GM13977 (cell line): ENCODE measurements at regions not wholly inside any gene's neighbourhood (a gene's known extent, or its start where the extent isn't known, plus 50 kb on each side); places are given as distances from the start of the nearest gene placed in this dataset.

Experiments used
- DNase-seq: peaks from one replicate; pipeline ENCODE4 v3.0.0; 2012; ENCODE audit warnings: low spot score
- in situ Hi-C: fragments of 300-500 bp; cut with MboI; formaldehyde crosslinking; loops from one replicate; pipeline ENCODE4 v1.12.0; 2022; ENCODE audit warnings: low sequenced_read_pairs, low pct_unique_long_range_greater_than_20kb, mixed read lengths, inconsistent platforms; ENCODE audit not compliant: unreplicated experiment
- TF ChIP-seq, protein P1 (sequence below): IDR thresholded peaks from 2 replicates; pipeline ENCODE4 v1.5.1; 2012; ENCODE audit warnings: mild to moderate bottlenecking, control low read depth; ENCODE audit not compliant: insufficient read depth; ENCODE audit errors: extremely low read depth, missing control alignments

DNA sequence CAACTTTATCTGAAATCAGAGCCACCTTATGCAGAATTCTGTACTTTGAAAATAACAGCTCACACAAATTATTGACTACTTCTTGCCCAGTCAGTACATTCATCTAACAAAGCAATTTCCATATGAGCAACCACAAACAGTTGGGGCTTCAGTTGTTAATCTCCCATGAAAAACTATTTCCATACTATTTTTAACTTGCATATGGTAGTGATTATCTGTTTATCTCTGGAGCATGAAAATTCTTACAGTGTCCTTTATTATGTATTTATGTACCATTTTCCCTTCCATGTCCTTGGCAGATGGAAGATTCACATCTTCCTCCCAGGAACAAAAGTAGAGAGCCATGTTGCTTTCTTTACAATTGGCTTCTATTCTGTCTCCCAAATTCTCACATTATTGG, 285.7 kb downstream of the CRPPA start:
- in situ Hi-C loops = no loop called here
- DNase-seq = no peak

DNA sequence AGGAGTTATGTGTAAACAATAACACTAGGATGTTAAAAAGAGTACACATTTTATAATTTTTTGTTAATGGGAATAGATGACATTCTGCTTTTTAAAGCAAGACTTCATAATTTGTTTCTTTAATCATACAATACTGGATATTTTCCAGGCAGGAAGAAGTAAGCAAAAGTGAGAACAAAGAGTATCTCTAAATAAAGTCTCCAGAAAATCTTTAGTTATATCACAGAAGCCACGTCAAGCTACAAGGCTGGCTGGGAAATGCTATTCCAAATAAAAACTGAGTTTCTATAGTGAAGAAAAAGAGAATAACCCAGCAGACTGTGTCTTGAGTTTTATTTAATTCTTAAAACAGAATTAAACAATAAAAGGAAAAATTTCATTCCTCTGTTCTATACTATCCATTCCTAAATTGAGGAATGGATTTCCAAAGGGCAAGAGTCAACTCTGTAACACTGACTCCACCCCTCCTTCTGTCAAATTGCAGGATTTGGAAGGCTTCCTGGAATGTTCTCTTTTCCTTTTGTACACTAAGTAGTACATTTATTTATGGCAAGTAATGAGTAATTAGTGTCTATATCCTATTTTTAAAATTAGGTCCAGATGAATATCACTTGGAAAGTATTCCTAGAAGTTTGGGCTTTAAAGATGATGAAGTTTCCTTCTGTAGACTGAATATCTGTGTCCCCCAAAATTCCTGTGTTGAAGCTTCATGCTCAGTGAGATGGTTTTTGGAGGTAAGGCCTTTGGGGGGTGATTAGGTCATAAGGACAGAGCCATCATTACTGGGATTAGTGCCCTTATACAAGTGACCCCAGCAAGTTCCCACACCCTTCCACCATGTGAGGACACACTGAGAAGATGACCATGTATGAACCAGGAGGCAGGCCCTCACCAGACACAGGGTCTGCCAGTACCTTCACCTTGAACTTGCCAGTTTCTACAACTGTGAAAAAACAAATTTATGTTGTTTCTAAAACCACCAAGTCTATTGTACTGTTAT, 290.9 kb downstream of the CRPPA start:
- DNase-seq = no peak
- in situ Hi-C loops = no loop called here
- TF ChIP-seq, protein P1, sequence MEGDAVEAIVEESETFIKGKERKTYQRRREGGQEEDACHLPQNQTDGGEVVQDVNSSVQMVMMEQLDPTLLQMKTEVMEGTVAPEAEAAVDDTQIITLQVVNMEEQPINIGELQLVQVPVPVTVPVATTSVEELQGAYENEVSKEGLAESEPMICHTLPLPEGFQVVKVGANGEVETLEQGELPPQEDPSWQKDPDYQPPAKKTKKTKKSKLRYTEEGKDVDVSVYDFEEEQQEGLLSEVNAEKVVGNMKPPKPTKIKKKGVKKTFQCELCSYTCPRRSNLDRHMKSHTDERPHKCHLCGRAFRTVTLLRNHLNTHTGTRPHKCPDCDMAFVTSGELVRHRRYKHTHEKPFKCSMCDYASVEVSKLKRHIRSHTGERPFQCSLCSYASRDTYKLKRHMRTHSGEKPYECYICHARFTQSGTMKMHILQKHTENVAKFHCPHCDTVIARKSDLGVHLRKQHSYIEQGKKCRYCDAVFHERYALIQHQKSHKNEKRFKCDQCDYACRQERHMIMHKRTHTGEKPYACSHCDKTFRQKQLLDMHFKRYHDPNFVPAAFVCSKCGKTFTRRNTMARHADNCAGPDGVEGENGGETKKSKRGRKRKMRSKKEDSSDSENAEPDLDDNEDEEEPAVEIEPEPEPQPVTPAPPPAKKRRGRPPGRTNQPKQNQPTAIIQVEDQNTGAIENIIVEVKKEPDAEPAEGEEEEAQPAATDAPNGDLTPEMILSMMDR = no peak

More for the DNA sequence above, 285.7 kb downstream of the CRPPA start:
- TF ChIP-seq, protein P1 = no peak

DNA sequence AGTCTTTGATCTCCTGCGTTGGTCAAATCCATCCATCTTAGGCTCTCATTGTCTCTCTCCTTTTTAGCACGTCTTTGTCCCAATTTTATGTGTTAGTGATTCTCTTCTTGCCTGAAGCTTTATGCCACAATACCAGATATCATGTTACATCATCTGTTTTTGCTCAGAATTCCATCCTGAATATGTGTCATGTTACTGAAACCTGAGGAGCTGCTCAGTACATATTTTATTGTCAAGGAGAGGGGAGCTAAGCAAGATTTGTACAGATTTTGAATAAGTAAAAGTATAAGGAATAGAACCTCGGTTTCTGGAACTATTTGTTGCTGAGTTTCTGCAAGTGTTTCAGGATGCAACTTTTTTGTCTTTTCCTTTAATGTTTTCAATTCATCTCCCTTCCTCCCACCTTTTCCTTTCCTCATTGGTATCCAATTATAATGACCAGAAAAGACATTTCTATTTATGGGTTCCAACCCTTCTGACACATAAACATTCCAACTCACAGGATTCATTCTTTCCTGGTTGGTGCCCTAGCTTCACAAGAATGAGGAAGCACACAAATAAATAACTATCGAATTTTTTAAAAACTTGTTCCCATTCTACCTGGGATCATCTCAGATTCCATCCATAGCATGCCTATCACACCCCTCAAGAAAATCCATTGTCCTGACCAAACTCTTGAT, 291.8 kb downstream of the CRPPA start:
- TF ChIP-seq, protein P1 = no peak
- no peak for DNase-seq
- in situ Hi-C loops = no loop called here

DNA sequence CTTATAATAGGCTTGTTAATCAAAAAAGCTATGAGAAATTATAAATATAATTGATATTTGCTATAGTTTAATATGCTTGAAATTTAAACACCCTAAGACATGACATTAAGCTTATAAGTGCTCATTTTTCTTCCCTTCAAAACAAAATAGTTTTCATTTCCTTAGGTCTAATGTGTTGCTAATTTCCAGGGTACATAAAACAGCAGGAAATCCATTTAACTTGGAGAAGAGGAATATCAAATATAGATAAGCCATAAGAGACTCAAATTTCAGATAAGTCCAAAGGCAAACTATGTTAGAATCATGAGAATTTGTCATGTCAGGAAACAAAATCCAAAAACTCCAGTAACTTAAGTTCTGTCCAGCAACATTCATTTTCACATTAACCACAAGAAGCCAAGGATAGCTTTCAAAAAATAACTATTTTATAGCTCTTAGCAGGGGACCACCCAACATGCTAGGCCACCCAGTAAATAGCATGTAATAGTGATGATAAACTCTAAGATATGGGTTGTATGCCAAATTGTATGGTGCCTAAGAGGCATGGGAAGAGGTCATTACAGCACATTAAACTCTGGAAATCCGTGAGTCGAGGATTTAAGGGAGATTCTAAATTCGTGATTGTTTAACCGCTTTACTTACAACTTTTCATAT, 298.1 kb downstream of the CRPPA start:
- no peak for DNase-seq
- in situ Hi-C loops = no loop called here
- TF ChIP-seq, protein P1 = no peak

DNA sequence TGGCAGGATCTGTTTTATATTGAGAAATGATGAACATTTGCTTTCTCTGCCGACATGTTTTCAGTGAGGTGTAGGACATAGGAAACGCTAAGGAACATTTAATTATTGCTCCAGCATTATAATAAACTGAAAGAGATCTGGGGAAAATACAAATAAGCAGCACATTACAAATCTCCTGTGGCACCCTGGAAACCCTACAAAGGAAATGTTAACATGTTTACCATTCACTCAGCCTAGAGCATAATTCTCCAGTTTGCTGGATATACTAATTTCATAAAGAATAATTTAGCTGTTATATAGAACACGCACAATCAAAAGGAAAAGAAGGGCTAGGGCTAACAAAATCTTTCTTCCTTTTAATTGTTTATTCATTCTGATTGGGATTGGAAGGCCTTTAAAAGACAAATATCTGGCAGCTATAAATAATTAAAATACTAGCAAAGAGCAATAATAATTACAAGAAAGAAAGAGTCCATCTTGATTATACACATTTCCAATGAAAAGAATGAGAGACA, 299.4 kb downstream of the CRPPA start:
- TF ChIP-seq, protein P1 = no peak
- DNase-seq = no peak
- in situ Hi-C loops = no loop called here

DNA sequence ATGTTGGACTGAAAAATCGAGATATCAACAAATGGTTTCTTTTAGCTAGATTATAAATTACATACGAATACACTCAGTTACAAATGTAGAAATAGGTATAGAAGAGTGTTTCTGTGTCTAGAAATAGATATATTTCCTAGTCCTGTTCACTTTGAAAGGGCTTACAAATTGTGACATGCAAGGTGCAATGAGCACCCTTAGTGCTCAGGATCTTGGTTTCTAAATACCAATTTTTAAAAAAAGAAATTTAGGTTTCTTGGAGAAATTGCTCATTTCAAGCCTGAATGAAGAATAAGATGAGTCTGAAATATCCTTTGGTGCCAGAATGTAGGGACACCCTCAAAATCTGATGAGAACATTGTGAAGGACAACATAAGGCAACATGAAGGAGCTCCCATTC, 306.0 kb downstream of the CRPPA start:
- no peak for DNase-seq
- in situ Hi-C loops = no loop called here
- TF ChIP-seq, protein P1 = no peak
